ENCODE measurements at regions not wholly inside any gene's neighbourhood (a gene's known extent, or its start where the extent isn't known, plus 50 kb on each side); places are given as distances from the start of the nearest gene placed in this dataset.

DNA sequence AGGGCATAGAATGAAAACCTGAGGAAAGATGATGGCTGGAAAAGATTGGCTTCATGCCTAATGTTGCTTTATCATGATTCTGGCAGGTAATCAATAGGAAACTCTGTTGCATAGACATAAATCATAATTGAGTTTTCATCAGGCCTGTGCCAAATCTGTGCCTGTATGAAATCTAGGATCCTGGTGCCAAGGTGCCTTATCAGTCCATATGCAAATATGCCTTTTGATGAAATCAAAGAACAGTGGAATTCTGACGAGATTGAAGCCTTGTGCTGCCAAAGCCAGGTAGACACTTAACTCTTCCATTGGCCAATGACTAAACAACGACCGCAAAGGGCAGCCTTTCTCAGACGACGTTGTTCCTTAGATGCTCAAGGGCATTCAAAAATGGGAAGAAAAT lies 170.0 kb upstream of the CRIM1 start:
- TF ChIP-seq, protein P1, sequence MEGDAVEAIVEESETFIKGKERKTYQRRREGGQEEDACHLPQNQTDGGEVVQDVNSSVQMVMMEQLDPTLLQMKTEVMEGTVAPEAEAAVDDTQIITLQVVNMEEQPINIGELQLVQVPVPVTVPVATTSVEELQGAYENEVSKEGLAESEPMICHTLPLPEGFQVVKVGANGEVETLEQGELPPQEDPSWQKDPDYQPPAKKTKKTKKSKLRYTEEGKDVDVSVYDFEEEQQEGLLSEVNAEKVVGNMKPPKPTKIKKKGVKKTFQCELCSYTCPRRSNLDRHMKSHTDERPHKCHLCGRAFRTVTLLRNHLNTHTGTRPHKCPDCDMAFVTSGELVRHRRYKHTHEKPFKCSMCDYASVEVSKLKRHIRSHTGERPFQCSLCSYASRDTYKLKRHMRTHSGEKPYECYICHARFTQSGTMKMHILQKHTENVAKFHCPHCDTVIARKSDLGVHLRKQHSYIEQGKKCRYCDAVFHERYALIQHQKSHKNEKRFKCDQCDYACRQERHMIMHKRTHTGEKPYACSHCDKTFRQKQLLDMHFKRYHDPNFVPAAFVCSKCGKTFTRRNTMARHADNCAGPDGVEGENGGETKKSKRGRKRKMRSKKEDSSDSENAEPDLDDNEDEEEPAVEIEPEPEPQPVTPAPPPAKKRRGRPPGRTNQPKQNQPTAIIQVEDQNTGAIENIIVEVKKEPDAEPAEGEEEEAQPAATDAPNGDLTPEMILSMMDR (IDR thresholded peaks at IDR 0.05): no peak
- no peak for TF ChIP-seq EZH2phosphoT487 (IDR thresholded peaks at IDR 0.05)

Data from neural progenitor cell (in vitro differentiated cells).